Endothelial cell (in vitro differentiated cells): ENCODE measurements at regions not wholly inside any gene's neighbourhood (a gene's known extent, or its start where the extent isn't known, plus 50 kb on each side); places are given as distances from the start of the nearest gene placed in this dataset.

Experiments used
- DNase-seq: peaks from one replicate; pipeline ENCODE4 v3.0.0; 2021; ENCODE audit warnings: low spot score
- H3K27ac Mint-ChIP-seq: one replicate; pipeline ENCODE4 v1.8.0; 2021; ENCODE audit warnings: mixed read lengths, inconsistent platforms; ENCODE audit not compliant: unreplicated experiment
- H3K27me3 Mint-ChIP-seq: one replicate; pipeline ENCODE4 v1.8.0; 2021; ENCODE audit warnings: mild to moderate bottlenecking, moderate library complexity, mixed read lengths, inconsistent platforms; ENCODE audit not compliant: unreplicated experiment
- H3K36me3 Mint-ChIP-seq: one replicate; pipeline ENCODE4 v1.8.0; 2021; ENCODE audit warnings: mild to moderate bottlenecking, low read depth, mixed read lengths, inconsistent platforms; ENCODE audit not compliant: unreplicated experiment
- H3K4me1 Mint-ChIP-seq: one replicate; pipeline ENCODE4 v1.8.0; 2021; ENCODE audit warnings: mild to moderate bottlenecking, mixed read lengths, inconsistent platforms; ENCODE audit not compliant: unreplicated experiment
- H3K4me3 Mint-ChIP-seq: one replicate; pipeline ENCODE4 v1.8.0; 2021; ENCODE audit warnings: mild to moderate bottlenecking, mixed read lengths, inconsistent platforms; ENCODE audit not compliant: unreplicated experiment
- H3K9me3 Mint-ChIP-seq: one replicate; pipeline ENCODE4 v1.8.0; 2021; ENCODE audit warnings: mixed read lengths, inconsistent platforms; ENCODE audit not compliant: unreplicated experiment
- CTCF ChIP-seq: fragments of 200-600 bp; sonication (generic); IDR thresholded peaks from one replicate; pipeline ENCODE4 v1.5.0; 2021; ENCODE audit warnings: antibody characterized with exemption; ENCODE audit not compliant: unreplicated experiment

GRCh38 chr4:100690812-100691211 is 173.0 kb upstream of the EMCN start:
- DNase-seq, result no peak
- Mint-ChIP-seq H3K36me3 (no peaks in the 10 kb centered on the region), H3K4me1 (peaks cover 13% of the 10 kb centered on the region), H3K4me3 (no peak overlapping the region), H3K27me3 (no peaks in the 10 kb centered on the region), H3K9me3 (no peaks in the 10 kb centered on the region), H3K27ac (no peak overlapping the region)
- TF ChIP-seq CTCF, result no peak

GRCh38 chr4:100688368-100688767 is 170.5 kb upstream of the EMCN start:
- no peak for TF ChIP-seq CTCF
- Mint-ChIP-seq H3K27ac (no peak overlapping the region), H3K4me3 (no peak overlapping the region), H3K9me3 (no peaks in the 10 kb centered on the region), H3K4me1 (peaks cover 3% of the 10 kb centered on the region), H3K27me3 (no peaks in the 10 kb centered on the region), H3K36me3 (no peaks in the 10 kb centered on the region)
- no peak for DNase-seq

GRCh38 chr4:100682477-100683218 is 164.8 kb upstream of the EMCN start:
- no peak overlapping the region for H3K27ac Mint-ChIP-seq
- no peaks in the 10 kb centered on the region for H3K36me3 Mint-ChIP-seq
- peaks cover 4% of the 10 kb centered on the region for H3K4me1 Mint-ChIP-seq
- DNase-seq, result no peak
- no peak overlapping the region for H3K4me3 Mint-ChIP-seq
- H3K9me3 Mint-ChIP-seq, result no peaks in the 10 kb centered on the region
- no peak for TF ChIP-seq CTCF
- no peaks in the 10 kb centered on the region for H3K27me3 Mint-ChIP-seq

- Mint-ChIP-seq H3K4me1 (peaks cover 4% of the 10 kb centered on the region), H3K4me3 (no peak overlapping the region), H3K27me3 (no peaks in the 10 kb centered on the region), H3K9me3 (no peaks in the 10 kb centered on the region), H3K27ac (no peak overlapping the region), H3K36me3 (no peaks in the 10 kb centered on the region)
- no peak for TF ChIP-seq CTCF
- no peak for DNase-seq
Observed at GRCh38 chr4:100681289-100681688, 163.5 kb upstream of the EMCN start.

- Mint-ChIP-seq H3K9me3 (no peaks in the 10 kb centered on the region), H3K27ac (no peak overlapping the region), H3K4me1 (peaks cover 4% of the 10 kb centered on the region), H3K4me3 (no peak overlapping the region), H3K36me3 (no peaks in the 10 kb centered on the region), H3K27me3 (no peaks in the 10 kb centered on the region)
- TF ChIP-seq CTCF, result no peak
- DNase-seq, result no peak
Observed at GRCh38 chr4:100679926-100680325, 162.1 kb upstream of the EMCN start.
